ENCODE measurements at regions not wholly inside any gene's neighbourhood (a gene's known extent, or its start where the extent isn't known, plus 50 kb on each side); places are given as distances from the start of the nearest gene placed in this dataset.

DNA sequence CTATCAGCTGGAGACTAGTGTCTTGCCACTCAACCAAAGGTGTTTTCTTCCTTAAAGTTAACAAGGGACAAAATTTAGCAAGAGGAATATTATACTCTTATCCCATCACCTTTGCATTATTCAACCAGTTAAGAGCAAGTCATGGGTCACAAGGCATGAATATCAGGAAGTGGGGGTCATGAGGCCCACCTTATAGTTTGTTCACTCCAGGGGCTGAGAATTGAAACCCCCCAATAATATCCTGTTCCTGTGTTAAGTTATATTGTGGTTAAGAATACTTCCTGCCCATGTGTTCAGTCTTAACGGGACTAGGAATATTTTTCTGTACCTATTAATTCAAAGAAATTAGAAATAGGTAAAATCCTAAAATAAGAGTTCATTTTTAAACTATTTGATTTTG, 239.7 kb downstream of the S1PR1 start:
- TF ChIP-seq POLR2AphosphoS5 (IDR thresholded peaks at IDR 0.05; ENCODE audit: low read depth, low read length) (no peak), SIN3A (IDR thresholded peaks at IDR 0.05; ENCODE audit: borderline replicate concordance, insufficient read depth, low read depth, low read length) (no peak)
- TF ChIP-seq, protein P1, sequence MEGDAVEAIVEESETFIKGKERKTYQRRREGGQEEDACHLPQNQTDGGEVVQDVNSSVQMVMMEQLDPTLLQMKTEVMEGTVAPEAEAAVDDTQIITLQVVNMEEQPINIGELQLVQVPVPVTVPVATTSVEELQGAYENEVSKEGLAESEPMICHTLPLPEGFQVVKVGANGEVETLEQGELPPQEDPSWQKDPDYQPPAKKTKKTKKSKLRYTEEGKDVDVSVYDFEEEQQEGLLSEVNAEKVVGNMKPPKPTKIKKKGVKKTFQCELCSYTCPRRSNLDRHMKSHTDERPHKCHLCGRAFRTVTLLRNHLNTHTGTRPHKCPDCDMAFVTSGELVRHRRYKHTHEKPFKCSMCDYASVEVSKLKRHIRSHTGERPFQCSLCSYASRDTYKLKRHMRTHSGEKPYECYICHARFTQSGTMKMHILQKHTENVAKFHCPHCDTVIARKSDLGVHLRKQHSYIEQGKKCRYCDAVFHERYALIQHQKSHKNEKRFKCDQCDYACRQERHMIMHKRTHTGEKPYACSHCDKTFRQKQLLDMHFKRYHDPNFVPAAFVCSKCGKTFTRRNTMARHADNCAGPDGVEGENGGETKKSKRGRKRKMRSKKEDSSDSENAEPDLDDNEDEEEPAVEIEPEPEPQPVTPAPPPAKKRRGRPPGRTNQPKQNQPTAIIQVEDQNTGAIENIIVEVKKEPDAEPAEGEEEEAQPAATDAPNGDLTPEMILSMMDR (IDR thresholded peaks at IDR 0.05) = no peak

Data from Panc1 (cell line).